Mesothelial cell of epicardium (in vitro differentiated cells): ENCODE measurements at regions not wholly inside any gene's neighbourhood (a gene's known extent, or its start where the extent isn't known, plus 50 kb on each side); places are given as distances from the start of the nearest gene placed in this dataset.

ENCODE experiments used
- DNase-seq, 2 experiments: peaks; one replicate each; pipeline ENCODE4 v3.0.0; 2021; ENCODE audit warnings: low spot score in 2 of 2; ENCODE audit not compliant: unreplicated experiment in 2 of 2
- H3K27ac Mint-ChIP-seq: 2 replicates; pipeline ENCODE4 v1.8.0; 2021; ENCODE audit warnings: mixed read lengths
- H3K27me3 Mint-ChIP-seq: 2 replicates; pipeline ENCODE4 v1.8.0; 2021; ENCODE audit warnings: low read depth, mixed read lengths
- H3K36me3 Mint-ChIP-seq: 2 replicates; pipeline ENCODE4 v1.8.0; 2021; ENCODE audit warnings: mixed read lengths
- H3K4me1 Mint-ChIP-seq: 2 replicates; pipeline ENCODE4 v1.8.0; 2021; ENCODE audit warnings: mixed read lengths
- H3K4me3 Mint-ChIP-seq: 2 replicates; pipeline ENCODE4 v1.8.0; 2021; ENCODE audit warnings: mild to moderate bottlenecking, moderate library complexity, mixed read lengths
- H3K9me3 Mint-ChIP-seq: 2 replicates; pipeline ENCODE4 v1.8.0; 2021; ENCODE audit warnings: mixed read lengths
- TF ChIP-seq, protein P1 (sequence below): fragments of 200-600 bp; sonication (generic); IDR thresholded peaks from one replicate; pipeline ENCODE4 v1.5.0; 2021; ENCODE audit warnings: antibody characterized with exemption; ENCODE audit not compliant: unreplicated experiment

DNA sequence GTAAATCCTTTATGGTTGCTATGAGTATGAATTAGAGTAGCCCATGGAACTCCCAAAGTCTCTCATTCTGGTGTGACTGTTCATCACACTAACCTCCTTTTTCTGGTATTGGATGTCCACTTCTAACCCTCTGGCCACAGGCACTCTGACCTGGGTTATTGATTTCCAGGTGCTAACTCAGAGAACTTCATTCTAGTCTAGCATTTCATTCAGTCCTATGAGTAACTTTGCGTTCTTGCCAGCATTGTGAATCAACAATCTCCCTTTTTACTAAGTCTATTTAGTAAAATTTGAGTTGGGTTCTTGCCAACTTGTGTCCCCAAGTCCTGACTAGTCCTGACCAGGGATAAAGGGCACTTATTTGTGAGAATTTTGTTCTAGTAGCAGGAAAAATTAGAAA, 103.5 kb downstream of the SNX18 start:
- H3K4me3 Mint-ChIP-seq = no peak overlapping the region
- H3K4me1 Mint-ChIP-seq = peaks cover 5% of the 10 kb centered on the region
- H3K36me3 Mint-ChIP-seq = no peaks in the 10 kb centered on the region
- no peak overlapping the region for H3K27ac Mint-ChIP-seq
- no peaks in the 10 kb centered on the region for H3K9me3 Mint-ChIP-seq
- DNase-seq = no peak
- TF ChIP-seq, protein P1, sequence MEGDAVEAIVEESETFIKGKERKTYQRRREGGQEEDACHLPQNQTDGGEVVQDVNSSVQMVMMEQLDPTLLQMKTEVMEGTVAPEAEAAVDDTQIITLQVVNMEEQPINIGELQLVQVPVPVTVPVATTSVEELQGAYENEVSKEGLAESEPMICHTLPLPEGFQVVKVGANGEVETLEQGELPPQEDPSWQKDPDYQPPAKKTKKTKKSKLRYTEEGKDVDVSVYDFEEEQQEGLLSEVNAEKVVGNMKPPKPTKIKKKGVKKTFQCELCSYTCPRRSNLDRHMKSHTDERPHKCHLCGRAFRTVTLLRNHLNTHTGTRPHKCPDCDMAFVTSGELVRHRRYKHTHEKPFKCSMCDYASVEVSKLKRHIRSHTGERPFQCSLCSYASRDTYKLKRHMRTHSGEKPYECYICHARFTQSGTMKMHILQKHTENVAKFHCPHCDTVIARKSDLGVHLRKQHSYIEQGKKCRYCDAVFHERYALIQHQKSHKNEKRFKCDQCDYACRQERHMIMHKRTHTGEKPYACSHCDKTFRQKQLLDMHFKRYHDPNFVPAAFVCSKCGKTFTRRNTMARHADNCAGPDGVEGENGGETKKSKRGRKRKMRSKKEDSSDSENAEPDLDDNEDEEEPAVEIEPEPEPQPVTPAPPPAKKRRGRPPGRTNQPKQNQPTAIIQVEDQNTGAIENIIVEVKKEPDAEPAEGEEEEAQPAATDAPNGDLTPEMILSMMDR = no peak
- H3K27me3 Mint-ChIP-seq = peaks cover 31% of the 10 kb centered on the region

DNA sequence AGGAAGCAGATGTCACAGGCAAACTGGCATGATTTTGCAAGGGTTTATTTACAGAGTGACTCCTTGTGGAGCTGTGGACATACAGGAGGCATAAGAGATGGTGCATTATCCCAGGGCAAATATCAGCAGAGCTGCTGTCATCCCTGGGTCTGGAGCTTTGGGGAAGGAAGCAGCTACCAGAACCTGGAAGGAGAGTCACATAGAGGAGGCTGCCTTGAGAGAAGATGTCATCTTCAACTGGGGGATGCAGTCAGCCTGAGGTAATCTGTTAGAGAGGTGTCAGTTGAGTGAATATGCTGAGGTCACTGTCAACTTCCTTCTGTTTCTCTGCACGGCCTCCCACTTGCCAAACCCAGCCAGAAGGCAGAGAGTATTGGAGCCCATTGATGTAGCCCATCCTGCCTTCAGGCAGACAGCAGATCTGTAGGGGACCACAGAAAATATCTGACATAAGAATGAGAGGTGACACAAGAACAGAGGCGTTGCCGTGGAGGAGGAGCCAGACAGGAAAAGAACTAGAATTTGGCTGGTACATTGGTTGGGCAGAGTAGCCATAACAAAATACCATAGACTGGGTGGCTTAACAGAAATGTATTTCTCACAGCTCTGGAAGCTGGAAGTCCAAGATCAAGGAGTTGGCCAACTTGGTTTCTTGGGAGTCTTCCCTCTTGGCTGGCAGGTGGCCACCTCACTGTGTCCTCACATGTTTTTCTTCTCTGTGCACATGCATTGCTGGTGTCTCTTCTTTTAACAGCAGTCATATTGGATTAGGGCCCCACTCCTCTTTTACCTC, 102.8 kb downstream of the SNX18 start:
- Mint-ChIP-seq H3K36me3 (no peaks in the 10 kb centered on the region), H3K27ac (no peak overlapping the region), H3K4me3 (no peak overlapping the region), H3K9me3 (no peaks in the 10 kb centered on the region), H3K27me3 (peaks cover 31% of the 10 kb centered on the region), H3K4me1 (peaks cover 5% of the 10 kb centered on the region)
- TF ChIP-seq, protein P1 = no peak
- no peak for DNase-seq

DNA sequence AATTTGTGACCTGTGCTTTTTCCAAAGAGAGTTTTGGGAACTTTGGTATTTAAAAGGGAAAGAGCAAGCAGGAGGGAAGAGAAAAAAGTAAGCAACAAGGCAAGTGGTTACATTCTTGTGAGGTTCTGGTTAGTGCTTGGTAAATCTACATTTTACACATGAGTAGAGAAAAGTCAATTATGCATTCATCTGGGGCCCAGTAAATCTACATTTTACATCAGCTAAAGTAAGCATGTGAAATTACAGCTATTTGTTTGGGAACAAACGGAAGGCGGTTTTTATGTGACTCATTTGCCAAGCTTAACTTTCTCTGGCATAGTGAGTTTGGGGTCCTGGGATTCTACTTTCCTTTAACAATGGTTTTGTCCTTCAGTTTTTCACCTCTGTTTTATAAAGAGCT, 102.2 kb downstream of the SNX18 start:
- Mint-ChIP-seq H3K4me3 (no peak overlapping the region), H3K27me3 (peaks cover 31% of the 10 kb centered on the region), H3K9me3 (no peaks in the 10 kb centered on the region), H3K36me3 (no peaks in the 10 kb centered on the region), H3K27ac (no peak overlapping the region), H3K4me1 (peaks cover 5% of the 10 kb centered on the region)
- no peak for DNase-seq
- TF ChIP-seq, protein P1 = no peak

DNA sequence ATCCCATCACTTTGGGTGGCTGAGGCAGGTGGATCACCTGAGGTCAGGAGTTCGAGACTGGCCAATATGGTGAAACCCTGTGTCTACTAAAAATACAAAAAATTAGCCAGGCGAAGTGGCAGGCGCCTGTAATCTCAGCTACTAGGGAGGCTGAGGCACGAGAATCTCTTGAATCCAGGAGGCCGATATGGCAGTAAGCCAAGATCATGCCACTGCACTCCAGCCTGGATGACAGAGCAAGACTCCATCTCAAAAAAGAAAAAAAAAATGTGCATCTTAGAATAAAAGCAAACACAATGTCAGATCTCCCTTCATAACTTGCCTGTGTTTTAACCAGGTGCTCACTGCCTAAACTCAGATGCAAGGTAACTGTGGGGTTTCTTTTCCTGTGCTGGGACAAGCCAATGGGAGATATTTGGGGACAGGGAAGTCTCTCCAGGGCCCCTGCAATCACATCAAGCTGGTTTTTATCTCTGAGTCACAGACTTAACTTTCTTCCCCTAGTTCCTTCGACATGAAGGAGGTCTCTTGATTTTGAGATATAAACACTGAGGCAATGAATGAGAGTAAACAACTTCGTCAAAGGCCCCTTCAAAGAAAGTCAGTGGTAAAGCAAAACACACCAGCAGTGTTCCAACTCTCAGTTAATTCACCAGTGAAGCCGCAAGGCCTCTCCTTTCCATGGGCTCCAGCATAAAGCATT, 99.1 kb downstream of the SNX18 start:
- H3K4me3 Mint-ChIP-seq = no peak overlapping the region
- peaks cover 9% of the 10 kb centered on the region for H3K4me1 Mint-ChIP-seq
- peaks cover 18% of the 10 kb centered on the region for H3K27me3 Mint-ChIP-seq
- no peaks in the 10 kb centered on the region for H3K9me3 Mint-ChIP-seq
- TF ChIP-seq, protein P1 = no peak
- DNase-seq = no peak
- no peak overlapping the region for H3K27ac Mint-ChIP-seq
- H3K36me3 Mint-ChIP-seq = no peaks in the 10 kb centered on the region

DNA sequence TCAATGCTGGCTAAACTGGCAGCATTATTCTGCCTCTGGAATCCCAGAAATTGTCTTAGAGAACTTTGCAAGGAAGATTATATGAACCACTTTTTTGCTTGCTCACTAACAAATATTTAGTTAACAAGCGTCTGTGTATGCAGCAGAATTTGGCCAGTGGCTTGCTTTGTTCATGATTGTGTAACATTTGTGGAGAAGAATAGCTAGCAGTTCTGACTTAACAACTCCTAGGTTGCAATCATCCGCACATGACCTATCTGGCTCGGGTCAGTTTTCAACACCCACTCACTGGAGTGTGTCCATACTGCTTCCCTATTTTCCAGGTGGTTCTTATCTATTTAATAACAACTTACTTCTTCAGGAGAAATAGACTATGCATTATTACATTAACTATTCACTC, 98.5 kb downstream of the SNX18 start:
- no peak for DNase-seq
- no peak overlapping the region for H3K27ac Mint-ChIP-seq
- peaks cover 9% of the 10 kb centered on the region for H3K4me1 Mint-ChIP-seq
- H3K4me3 Mint-ChIP-seq = no peak overlapping the region
- no peaks in the 10 kb centered on the region for H3K9me3 Mint-ChIP-seq
- peaks cover 15% of the 10 kb centered on the region for H3K27me3 Mint-ChIP-seq
- no peaks in the 10 kb centered on the region for H3K36me3 Mint-ChIP-seq
- TF ChIP-seq, protein P1 = no peak
